ENCODE measurements at regions not wholly inside any gene's neighbourhood (a gene's known extent, or its start where the extent isn't known, plus 50 kb on each side); places are given as distances from the start of the nearest gene placed in this dataset.

DNA sequence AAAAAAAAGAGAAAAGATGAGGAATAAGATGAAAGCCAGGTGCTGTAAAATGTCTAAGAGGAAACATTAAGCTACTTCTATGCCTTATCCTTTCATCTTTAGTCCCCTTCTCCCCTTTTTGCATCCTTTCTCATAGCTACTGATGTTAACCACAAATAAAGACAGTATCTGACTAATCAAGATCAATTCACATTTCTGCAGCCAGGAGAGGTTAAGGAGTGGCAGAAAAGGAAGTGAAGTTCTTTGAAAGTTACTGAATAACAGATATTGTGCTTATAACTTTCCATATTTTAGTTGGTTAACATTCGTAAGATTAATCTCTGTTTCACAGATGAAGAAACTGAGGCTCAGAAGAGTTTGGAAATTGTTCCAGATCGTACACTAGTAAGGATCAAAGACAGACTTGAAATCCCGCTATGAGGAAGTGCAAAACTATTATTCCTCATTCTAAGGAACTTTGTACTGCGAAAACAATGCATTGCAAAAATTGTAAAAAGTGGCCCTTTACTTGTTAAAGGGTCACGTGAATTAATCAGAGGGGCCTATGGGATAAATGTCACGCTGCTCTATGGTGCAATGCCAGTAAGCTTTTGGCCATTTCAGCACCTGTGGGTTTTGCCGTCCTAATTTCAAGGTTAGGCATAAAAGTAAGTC is 117.7 kb upstream of the GRM7 start:
- no peak for DNase-seq

DNA sequence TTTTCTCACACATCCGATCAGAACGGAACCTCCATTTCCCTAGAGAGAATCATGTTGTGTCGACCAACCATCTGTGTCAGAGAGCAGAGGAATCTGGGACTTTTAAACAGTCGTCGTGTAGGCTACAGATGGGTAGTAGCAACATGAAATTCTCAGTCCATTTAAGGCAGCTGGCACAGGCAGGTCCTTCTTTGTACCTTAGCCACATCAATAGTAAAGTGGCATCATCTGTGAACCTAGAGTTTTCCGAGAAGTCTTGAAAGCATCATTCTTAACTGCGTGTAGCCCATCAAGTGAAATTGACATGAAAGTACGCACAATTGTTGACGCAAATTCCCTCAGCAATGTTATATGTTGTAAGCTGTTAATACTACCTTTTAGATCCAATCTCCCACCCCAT is 114.5 kb upstream of the GRM7 start:
- DNase-seq: no peak

DNA sequence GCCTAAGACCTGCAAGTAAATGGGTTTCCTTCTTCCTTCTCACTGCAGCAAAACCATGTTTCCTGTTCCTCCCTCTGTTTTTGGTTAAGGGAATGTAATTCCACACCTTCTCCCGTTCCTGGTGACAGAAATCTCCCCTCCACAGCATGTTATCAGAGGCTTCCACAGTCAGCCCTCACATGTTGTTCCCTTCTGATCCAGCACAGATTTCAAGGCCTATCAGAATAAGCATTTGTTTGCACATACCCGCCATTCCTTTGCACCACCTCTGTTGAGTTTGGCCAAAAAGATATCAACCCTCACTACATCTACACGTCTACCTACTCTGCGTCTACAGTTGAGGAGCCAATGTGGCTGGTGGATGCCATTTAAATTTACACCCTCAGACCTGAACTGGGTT is 113.9 kb upstream of the GRM7 start:
- DNase-seq: no peak

DNA sequence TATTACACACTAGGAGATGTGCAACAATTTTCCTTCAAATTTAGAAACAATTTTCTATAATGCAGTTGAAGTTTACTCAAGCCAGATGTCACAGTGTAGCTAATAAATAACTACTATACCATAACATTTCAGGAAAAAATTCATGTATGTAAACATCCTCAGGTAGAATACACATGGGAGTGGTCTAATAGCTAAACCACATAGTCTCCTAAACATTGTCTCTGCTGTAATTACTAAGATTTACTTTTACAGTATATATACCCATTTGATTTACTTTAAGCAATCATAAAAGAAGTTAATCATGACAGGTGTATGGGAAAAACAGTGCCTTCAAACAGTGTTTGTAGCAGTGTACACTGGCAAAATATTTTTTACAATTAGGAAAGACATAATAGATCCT is 110.1 kb upstream of the GRM7 start:
- peak; percentile 0 for DNase-seq

DNA sequence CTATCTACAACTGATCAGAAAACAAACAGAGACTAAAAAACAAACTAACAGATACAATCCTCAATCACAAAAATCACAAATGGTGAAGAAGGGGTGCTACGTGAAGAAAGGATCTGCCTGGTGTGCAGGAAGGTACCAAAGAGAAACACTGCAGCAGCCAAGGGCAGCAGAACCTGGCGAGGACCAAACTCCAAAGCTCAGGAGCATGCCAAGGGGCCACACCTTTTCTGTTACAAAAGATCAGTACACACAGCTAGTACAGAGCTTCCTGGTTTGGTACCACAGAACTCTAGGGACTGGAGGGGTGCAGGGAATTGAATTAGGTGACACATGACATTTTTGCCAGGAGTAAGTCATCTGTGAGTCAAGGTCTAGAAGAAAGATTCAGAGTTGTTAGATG is 107.4 kb upstream of the GRM7 start:
- no peak for DNase-seq

DNA sequence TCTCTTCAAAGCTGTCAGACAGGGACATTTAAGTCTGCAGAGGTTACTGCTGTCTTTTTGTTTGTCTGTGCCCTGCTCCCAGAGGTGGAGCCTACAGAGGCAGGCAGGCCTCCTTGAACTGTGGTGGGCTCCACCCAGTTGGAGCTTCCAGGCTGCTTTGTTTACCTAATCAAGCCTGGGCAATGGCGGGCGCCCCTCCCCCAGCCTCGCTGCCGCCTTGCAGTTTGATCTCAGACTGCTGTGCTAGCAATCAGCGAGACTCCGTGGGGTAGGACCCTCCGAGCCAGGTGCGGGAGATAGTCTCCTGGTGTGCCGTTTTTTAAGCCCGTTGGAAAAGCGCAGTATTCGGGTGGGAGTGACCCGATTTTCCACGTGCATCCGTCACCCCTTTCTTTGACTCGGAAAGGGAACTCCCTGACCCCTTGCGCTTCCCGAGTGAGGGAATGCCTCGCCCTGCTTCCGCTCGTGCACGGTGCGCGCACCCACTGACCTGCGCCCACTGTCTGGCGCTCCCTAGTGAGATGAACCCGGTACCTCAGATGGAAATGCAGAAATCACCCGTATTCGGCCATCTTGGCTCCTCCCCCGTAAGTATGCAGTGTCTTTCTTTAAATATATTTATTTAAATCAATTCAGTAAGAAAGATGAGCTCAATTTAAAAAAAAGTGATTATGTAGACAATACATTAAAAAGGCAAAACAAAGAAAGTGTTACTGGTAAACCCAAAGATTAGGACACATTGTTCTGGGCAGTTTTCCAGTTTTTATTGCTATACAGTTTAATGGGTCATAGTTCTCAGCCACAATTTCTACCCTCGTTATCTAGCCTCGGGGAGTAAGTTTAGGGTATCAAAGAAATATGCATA is 91.2 kb upstream of the GRM7 start:
- peak; percentile 66 for DNase-seq

DNA sequence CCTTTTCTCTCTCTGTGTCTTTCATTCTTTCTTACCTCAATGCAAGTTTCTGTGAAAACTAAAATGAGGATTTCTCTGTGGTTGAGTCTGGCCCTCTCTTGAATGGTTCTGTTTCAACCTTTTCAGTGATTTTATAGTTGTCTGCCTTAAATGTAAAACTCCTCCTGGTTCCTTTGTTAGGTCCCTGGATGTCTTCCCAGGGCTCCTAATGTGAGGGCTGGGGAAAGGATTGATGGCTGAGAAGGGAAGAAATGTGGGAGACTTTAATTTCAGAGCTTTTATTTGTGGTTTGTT is 90.6 kb upstream of the GRM7 start:
- peak; percentile 14 for DNase-seq

DNA sequence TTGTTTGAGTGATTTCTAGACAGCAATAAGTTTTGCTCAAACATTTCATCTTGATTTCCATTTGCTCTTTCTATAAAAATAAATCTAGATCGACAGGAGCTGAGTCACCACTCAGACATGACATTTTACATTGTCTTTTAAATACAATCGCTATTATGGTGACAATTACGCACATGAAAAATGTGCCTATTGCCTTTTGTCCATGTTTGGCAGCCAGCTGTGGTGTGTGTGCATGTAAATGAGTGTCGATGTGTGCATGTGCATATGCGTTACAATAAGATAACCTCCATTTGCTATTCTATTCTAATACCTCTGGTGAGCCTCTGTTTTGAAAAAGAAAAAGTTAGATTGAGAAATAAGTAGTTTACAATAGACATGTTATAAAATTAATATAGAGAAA is 89.7 kb upstream of the GRM7 start:
- DNase-seq: peak; percentile 23

DNA sequence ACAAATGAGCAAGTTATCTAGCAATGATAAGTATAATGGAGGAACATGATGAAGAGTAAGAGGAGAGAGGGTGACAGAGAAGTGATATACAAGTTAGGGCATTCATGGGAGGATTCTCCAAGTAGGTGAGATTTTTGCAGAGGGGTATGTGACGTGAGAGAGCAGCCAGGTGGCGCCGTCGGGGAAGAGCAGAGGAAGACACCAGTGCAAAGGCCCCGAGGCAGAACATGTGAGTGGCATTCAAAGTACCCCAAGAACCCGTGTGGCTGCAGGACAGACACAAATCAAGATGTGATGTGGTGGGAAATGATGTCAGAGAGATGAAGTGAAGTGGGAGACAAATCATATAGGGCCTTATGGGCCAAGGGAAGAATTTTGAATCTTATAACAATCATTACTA is 81.8 kb upstream of the GRM7 start:
- no peak for DNase-seq

DNA sequence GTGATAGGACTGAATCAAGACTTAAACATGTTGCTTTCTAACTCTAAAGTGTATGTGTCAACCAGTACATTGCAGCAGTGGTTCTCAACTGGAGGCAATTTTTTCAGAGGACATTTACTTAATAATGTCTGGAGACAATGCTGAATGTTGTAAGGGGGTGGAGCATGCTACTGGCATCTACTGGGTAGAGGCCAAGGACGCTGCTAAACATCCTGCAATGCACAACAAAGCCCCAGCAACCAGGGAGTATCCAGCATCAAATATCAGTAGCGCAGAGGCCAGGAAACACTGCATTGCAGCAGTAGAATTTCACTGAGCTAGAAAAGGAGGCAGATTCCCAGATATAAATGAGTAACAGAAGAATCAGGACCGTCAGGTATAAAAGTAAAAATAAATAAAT is 79.8 kb upstream of the GRM7 start:
- no peak for DNase-seq

DNA sequence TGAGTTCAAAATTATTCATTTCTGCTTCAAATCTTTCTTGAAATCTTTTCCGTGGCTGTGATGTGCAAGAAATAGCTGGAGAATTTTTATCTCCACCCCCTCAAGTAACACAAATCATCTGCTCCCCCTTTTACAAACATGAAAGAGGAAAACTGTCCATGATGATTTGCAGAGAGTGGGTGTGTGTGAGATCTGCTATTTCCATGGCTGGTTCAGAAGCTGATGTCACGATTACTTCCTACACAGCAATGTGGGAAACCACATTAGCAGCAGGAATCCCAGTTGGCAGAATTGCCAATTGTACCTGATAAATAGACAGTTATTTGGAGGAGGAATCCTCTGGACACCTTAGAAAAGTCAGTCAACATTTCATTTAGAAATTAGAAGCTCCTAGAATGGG is 75.2 kb upstream of the GRM7 start:
- DNase-seq: no peak

DNA sequence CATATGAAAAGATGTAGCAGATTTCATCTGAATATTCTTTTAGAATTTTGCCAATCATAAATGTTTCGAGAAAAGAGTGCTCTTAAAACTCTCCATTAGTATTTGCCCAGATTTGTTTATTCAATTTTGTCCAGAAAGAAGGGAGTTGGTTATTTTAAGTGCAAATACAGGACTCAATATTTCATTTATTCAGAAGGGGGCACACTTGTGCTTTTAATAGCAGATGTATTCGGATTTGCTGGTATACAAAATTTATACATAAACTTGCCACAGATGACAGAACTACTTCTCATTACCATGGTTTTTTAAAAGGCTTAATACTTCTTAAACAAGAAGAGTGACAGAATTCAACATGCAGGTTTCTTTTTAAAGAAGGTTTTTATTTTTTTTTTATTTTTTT is 69.8 kb upstream of the GRM7 start:
- DNase-seq: no peak

DNA sequence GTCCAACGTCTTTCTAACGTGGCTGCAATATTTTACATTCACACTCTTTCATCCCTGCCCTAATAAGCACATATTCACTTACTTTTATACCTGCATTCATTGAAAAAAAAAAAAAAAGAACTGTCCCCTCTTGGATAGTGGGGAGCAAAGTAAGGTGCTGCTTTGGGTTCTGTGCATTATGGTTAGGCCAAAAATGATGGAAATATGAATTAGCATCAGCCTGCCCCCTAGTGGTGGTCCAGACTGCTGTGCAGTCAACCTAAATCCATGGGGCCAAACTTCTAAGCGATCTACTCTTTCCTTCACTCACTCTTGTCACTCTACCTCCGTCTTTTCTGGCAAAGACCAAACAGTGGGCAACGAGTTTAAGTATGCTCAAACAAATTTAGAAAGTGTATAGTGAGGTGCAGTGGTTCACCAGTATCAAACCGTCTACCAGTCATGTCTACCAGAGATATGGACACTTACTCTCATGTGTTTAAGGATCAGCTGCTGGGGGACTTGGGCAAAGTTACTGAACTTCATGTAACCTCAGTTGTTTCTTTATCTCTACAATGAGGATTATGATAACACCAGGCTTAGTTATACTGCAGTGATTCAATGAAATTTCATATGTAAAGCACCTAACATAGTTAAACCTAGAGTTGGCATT is 61.5 kb upstream of the GRM7 start:
- peak; percentile 40 for DNase-seq

DNA sequence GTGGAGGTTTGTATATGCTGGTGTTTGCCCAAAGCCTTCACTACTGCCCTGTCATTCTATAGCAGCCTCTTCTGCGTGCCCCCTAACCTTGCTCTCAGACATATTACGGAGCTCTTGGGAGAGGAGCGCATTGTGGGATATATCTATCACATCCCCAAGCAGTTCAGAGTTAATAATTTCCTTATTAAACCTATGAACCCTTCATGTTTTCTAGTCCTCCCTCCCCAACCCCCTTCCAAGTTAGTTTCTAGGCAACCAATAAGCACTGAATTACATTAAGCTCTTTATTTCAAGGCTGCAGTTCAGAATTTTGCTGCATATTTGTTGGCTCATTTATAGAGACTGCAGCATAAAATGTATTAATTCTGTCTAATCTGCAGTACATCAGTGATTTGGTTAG is 57.3 kb upstream of the GRM7 start:
- peak; percentile 1 for DNase-seq

DNA sequence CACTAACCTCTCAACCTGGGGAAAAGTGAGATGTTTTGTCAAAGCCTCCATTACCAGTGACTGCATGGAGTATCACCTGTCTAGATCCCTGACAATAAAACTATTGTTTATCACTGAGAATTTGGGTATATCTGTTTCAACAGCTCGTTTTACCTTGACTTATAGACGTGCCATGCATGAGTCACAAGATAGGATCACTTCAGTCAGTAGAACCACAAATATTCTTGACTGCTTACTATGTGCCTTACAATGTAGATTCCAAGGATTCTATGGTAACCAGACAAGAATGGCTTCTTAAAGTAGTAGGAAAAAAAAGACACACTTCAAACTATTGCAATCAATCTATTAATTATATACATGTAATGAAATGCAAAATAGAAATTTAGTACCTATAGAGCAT is 55.7 kb upstream of the GRM7 start:
- no peak for DNase-seq

DNA sequence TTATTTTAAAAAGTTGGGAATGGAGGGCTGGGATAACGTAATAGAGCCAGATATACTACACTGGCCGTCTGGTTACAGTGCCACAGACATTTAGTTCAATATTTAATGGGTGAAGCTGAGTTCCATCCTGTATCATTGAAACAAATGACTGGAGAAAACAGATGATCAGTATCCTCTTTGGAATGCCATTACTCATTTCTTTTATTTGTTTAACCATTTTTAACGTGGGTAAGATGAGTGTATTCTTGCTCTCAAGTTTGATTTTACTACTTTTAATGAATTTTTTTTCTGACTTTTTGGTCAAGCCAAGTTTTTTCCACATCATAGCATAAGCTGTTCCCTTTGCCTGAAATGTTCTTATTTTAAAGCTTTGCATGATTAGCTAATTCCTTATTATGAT is 53.9 kb upstream of the GRM7 start:
- no peak for DNase-seq

DNA sequence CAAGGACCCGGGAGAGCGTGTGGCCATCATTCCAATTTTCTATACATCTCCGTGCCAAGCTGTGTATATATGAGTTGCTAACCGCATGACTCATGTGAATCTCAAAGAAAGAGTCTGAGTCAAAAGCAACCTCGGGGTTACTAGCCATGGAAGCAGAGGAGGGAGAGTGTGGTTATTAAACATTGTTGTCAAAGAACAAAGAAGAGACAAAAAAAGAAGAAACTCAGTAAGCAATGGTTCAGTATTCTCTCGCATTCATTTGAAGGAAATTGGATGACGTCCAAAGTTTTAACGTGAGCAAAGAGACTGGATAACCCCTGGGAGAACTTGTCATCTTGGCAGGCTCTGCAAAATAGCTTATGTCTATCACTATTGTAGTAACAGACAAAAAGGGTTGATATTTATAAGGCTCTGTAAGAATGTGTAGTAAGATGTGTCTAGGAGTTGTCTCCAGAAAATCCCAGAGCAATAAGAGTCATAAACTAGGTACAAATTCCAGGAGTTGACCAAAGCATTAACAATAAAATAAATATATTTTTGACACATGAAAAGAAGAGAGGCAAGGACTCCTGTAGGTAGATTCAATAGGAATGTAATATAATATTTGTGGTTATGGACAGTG is 52.8 kb upstream of the GRM7 start:
- no peak for DNase-seq

DNA sequence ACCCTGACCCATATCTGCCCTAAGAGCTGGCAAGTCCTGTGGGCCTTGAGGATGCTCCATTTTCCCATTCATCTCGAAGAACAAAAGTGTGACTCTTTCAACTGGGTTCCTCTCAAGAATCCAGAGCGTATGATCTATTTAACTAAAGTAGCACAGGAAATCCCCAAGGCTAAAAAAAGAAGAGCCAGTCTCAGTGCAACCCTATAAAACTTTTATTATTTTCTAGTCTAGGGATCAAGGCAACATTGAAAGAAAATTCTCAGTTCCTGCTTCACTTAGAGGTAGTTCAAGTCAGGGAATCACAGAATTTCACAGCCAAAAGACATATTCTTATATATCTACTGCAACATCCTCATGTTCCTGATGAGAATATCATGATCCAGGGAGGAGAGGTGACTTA is 51.6 kb upstream of the GRM7 start:
- DNase-seq: no peak
